Suprapubic skin (tissue), 3 donors: ENCODE measurements at regions not wholly inside any gene's neighbourhood (a gene's known extent, or its start where the extent isn't known, plus 50 kb on each side); places are given as distances from the start of the nearest gene placed in this dataset.

Experiments
- POLR2AphosphoS5 ChIP-seq, 3 donors: sonication (generic); formaldehyde crosslinking; IDR thresholded peaks; one replicate each; pipeline ENCODE4 v1.6.1; 2017; ENCODE audit warnings: antibody characterized with exemption in 3 of 3
- TF ChIP-seq, protein P1 (sequence below), 2 donors: fragments of 200-600 bp in 1 of 2; fragments of 450-650 bp in 1 of 2; sonication (generic) in 1 of 2; IDR thresholded peaks; one replicate each; pipeline ENCODE4 v1.5.1; 2016 to 2019; ENCODE audit warnings: antibody characterized with exemption in 2 of 2, mild to moderate bottlenecking in 1 of 2, moderate library complexity in 1 of 2

DNA sequence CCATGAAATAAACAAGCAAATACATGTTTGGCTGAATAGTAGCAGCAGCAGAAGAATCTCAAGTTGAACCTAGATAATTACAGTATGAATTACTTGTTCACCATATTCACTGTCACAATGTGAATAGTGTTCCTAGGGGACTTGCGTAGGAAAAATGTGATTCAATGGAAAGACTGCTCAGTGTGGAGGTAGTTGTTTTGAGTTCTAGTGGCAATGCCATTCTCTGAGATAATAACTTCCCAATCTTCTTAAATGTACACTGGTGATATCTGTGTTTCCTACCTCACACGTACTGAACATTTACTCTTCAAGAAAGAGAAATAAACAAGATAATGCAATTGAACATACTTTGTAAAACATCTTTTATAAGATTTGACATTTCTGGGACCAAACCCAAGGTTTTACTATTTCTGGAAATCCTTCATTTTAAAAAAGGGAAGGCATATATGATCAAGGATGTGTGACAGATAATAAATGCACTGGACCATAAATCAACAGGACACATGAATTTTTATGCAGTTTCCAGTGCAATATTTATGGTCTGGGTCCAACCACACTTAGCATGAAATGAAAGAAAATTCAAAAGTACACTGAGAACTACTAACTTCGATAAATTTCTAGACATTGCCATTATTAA, 598.3 kb upstream of the ZNF385D start:
- TF ChIP-seq POLR2AphosphoS5 (IDR thresholded peaks at IDR 0.05), result no peak
- TF ChIP-seq, protein P1, sequence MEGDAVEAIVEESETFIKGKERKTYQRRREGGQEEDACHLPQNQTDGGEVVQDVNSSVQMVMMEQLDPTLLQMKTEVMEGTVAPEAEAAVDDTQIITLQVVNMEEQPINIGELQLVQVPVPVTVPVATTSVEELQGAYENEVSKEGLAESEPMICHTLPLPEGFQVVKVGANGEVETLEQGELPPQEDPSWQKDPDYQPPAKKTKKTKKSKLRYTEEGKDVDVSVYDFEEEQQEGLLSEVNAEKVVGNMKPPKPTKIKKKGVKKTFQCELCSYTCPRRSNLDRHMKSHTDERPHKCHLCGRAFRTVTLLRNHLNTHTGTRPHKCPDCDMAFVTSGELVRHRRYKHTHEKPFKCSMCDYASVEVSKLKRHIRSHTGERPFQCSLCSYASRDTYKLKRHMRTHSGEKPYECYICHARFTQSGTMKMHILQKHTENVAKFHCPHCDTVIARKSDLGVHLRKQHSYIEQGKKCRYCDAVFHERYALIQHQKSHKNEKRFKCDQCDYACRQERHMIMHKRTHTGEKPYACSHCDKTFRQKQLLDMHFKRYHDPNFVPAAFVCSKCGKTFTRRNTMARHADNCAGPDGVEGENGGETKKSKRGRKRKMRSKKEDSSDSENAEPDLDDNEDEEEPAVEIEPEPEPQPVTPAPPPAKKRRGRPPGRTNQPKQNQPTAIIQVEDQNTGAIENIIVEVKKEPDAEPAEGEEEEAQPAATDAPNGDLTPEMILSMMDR (IDR thresholded peaks at IDR 0.05), result no peak
